GM12873 (cell line): ENCODE measurements at regions not wholly inside any gene's neighbourhood (a gene's known extent, or its start where the extent isn't known, plus 50 kb on each side); places are given as distances from the start of the nearest gene placed in this dataset.

ENCODE experiments used
- TF ChIP-seq, protein P1 (sequence below): IDR thresholded peaks from 2 replicates; pipeline ENCODE4 v1.5.1; 2012; ENCODE audit warnings: low read depth, mild to moderate bottlenecking, moderate library complexity, low read length, control low read depth; ENCODE audit not compliant: insufficient read depth; ENCODE audit errors: missing control alignments

GRCh38 chr15:97224191-97224641 lies 736.3 kb upstream of the ARRDC4 start:
- TF ChIP-seq, protein P1, sequence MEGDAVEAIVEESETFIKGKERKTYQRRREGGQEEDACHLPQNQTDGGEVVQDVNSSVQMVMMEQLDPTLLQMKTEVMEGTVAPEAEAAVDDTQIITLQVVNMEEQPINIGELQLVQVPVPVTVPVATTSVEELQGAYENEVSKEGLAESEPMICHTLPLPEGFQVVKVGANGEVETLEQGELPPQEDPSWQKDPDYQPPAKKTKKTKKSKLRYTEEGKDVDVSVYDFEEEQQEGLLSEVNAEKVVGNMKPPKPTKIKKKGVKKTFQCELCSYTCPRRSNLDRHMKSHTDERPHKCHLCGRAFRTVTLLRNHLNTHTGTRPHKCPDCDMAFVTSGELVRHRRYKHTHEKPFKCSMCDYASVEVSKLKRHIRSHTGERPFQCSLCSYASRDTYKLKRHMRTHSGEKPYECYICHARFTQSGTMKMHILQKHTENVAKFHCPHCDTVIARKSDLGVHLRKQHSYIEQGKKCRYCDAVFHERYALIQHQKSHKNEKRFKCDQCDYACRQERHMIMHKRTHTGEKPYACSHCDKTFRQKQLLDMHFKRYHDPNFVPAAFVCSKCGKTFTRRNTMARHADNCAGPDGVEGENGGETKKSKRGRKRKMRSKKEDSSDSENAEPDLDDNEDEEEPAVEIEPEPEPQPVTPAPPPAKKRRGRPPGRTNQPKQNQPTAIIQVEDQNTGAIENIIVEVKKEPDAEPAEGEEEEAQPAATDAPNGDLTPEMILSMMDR: no peak

- TF ChIP-seq, protein P1: peak; percentile 69
Measured at GRCh38 chr15:97234851-97235610, 725.5 kb upstream of the ARRDC4 start.

- TF ChIP-seq, protein P1: no peak
Measured at GRCh38 chr15:97235611-97235985, 724.9 kb upstream of the ARRDC4 start.

DNA sequence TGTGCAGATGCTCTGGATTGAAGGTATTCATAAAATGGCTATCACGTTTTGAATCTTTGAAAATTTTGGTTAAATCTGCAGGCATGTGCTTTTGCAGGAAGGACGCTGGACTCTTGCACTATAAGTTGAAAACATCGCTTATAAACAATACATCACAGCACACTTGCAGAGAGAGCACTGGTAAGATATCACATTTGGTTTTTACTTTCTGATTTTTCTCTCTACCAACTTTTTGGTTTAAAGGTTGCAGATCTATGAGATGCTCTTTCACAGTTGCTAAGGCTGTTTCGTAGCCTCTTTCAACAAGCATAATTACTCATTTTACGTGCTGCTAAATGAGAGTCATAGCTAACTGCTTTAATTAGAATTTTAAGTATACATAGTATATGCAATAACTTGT lies 724.4 kb upstream of the ARRDC4 start:
- TF ChIP-seq, protein P1: no peak

DNA sequence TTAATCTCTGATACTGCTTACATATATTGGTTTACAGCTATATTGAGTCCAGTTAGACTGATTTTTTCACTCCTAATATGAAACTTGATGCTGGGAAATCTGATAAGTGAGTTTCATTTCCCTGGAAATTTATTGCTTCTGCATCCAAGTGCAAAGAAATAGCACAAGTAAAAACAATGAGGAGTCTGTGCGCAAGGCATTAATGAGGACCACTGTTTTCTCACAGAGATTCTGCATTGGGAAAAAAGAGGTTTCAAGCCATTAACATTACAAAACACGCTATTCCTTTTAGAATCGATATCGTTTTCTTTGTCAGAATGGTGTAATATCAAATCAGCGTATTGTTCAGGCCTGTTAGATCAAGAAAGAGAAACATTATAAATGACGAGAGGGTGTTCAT lies 723.3 kb upstream of the ARRDC4 start:
- TF ChIP-seq, protein P1: no peak

GRCh38 chr15:97248376-97248775 lies 712.1 kb upstream of the ARRDC4 start:
- TF ChIP-seq, protein P1: no peak

GRCh38 chr15:97259943-97260342 lies 700.6 kb upstream of the ARRDC4 start:
- TF ChIP-seq, protein P1: no peak

GRCh38 chr15:97301166-97301565 lies 659.3 kb upstream of the ARRDC4 start:
- TF ChIP-seq, protein P1: no peak
